GM19239 (cell line): ENCODE measurements at regions not wholly inside any gene's neighbourhood (a gene's known extent, or its start where the extent isn't known, plus 50 kb on each side); places are given as distances from the start of the nearest gene placed in this dataset.
"Not testable (repeated sequence)": the region's sequence is repeated elsewhere in the genome, so short reads cannot be mapped to it uniquely, and the experiment has no call there.

Source experiments
- DNase-seq: peaks from one replicate; pipeline ENCODE4 v3.0.0; 2011; ENCODE audit warnings: low spot score; ENCODE audit not compliant: insufficient read length
- FAIRE-seq: peaks from 2 replicates; lab custom pipeline; 2011; peaks lifted over from hg19 to GRCh38; lab: Jason Lieb, UNC

GRCh38 chr4:165802452-165802851 lies 70.6 kb upstream of the TLL1 start:
- FAIRE-seq, result no peak

DNA sequence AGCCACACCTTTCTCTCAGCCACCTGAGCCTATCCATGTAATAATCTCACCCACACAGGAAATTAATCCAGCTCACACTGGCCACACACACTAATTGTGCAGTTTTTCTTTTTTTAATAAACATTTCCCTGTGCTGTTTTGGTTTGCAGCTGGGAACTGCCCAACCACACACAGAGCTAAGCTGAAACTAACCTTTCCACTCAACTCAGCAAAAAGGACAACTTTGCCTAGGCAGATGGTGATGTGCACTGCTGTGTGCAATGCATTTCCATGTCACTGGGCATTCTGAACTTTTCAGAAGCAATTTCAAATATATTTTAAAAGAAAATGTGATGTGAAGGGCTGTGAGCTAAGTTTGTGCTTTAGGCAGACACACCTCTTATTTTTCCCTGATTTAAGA lies 70.0 kb upstream of the TLL1 start:
- DNase-seq, result no peak
- no peak for FAIRE-seq

More at GRCh38 chr4:165802452-165802851, 70.6 kb upstream of the TLL1 start:
- DNase-seq, result no peak

DNA sequence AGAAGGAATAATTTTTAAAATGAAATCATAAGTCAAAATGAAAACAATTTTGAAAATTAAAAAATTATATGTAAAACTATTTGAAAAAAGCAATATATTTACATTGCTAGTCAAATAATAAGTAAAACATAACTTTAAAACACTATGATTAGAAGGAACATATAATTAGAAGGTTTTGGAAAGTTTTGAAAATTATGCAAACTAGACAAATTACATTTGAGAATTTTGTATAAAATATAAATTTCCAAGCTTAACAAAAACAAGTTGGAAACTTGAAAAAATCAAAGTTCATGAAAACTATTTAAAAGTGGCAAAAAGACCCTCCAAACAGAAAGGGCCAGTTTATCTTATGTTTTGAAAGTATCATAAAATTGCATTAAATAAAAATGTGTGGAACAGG lies 67.6 kb upstream of the TLL1 start:
- FAIRE-seq, result no peak
- no peak for DNase-seq

DNA sequence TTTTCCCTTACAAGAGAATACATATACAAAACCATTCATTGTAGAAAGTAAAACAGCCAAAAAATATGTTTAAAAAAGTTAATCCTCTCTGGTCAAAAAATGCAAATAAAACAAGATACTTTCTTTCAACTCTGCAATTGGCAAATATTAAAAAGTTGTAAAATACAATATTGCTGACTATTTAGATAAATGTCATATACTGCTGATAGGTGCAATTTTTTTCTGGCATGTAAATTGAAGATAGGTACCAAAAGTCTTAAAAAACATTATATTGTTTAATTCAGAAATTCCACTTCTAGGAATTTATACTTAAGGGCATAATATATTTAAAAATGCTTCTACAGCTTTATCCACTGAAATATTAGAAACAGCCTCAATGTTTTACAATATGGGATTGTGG lies 66.4 kb upstream of the TLL1 start:
- FAIRE-seq, result no peak
- no peak for DNase-seq

DNA sequence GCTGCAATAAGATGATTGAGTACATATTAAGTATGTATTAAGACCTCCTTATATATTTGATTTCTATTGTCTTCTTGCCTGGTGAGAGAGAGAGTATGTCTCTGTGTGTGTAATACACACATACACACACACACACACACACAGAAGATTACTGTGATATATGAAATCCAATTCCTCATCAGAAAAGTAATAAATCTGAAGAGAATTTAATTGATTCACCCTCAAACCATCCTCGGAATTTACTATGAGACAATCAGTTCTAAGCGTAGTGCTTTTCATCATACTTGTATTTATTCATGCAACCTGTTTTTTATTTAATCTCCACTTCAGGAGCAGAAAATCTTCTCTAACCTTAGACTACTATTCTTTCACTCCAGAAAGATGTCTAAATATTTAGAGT lies 62.3 kb upstream of the TLL1 start:
- FAIRE-seq, result no peak

GRCh38 chr4:165813606-165814005 lies 59.4 kb upstream of the TLL1 start:
- no peak for DNase-seq
- no peak for FAIRE-seq

More for the DNA sequence above, 62.3 kb upstream of the TLL1 start:
- no peak for DNase-seq

DNA sequence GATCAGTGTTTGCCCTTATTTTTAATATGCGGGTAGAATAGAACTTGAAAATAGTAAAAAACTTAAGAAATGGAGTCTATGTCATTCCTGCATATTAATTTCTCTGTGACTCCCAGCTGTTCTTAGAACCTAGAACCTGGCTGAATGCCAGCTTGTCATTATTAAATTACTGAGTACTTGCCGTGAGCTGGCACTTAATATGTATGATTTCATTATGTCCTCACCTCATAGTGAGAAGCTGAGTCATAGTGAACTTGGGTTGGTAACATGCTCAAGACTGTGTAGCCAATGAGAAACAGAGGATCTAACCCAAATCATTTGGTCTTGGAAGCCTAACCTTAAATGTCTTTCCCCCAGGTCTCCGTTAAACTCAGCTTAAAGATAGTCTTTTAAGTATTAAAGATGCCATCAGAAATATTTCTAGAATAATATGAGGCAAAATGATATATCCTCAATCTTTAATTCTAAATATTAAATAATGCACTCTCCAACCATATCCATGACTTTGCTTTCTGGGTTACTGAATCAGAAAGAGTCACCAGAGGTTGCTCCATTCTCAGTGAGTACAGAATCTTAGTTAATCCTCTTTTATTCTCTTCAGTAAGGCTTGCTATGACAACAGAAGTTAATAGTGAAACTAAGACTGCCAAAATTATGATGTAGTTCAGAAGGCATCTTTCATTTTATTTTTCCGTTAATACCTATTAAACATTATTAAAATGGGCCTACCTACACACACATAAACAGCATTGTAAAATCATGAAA lies 58.6 kb upstream of the TLL1 start:
- DNase-seq (no peak), FAIRE-seq (no peak)

DNA sequence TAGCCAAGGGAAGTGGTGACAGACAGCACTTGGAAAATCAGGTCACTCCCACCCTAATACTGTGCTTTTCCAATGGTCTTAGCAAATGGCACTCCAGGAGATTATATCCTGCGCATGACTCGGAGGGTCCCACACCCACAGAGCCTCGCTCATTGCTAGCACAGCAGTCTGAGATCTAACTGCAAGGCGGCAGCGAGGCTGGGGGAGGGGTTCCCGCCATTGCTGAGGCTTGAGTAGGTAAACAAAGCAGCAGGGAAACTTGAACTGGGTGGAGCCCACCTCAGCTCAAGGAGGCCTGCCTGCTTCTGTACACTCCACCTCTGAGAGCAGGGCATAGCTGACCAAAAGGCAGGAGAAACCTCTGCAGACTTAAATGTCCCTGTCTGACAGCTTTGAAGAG lies 53.9 kb upstream of the TLL1 start:
- FAIRE-seq, result not testable (repeated sequence)

More for the DNA sequence above, 53.9 kb upstream of the TLL1 start:
- not testable (repeated sequence) for DNase-seq
